K562 (cell line): ENCODE measurements at regions not wholly inside any gene's neighbourhood (a gene's known extent, or its start where the extent isn't known, plus 50 kb on each side); places are given as distances from the start of the nearest gene placed in this dataset.

Experiments
- ATAC-seq: fragments of 200-7000 bp; cut with Tn5 transposase; 3 replicates; pipeline ENCODE4 v1.9.1; 2020; ENCODE audit warnings: moderate library complexity
- BruUV-seq: library from RNA; stranded (reverse); fragments of 400-500 nt; replicated peaks from 2 replicates; lab custom pipeline; 2021; lab: Mats Ljungman, UMichigan
- CTCF ChIA-PET: fragments of 300-600 bp; formaldehyde crosslinking; extraction: SDS; loops from one replicate; lab custom pipeline; 2021; ENCODE audit warnings: low intra/inter-chr PET ratio; lab: Yijun Ruan, JAX
- POLR2A ChIA-PET: fragments of 300-600, 350-650 bp; sonication (Branson Sonifier 250); formaldehyde crosslinking; extraction: SDS; loops from one replicate; lab custom pipeline; 2021; ENCODE audit warnings: antibody characterized with exemption, inconsistent platforms; lab: Yijun Ruan, JAX
- DNase-seq, 4 experiments: peaks; one replicate each; pipeline versions ENCODE4 v3.0.0 to v3.0.0-alpha.2; 2011 to 2018; ENCODE audit warnings: low spot score in 3 of 4, mixed read lengths in 3 of 4; ENCODE audit errors: extremely low read depth in 1 of 4
- FAIRE-seq: peaks from 2 replicates; lab custom pipeline; 2011; peaks lifted over from hg19 to GRCh38; lab: Jason Lieb, UNC
- H2AFZ ChIP-seq: 2 replicates; pipeline ENCODE4 v1.6.0; 2011; ENCODE audit warnings: low read depth, low read length, control low read depth, inconsistent platforms
- H3K27ac ChIP-seq: fragments of 200-600 bp; 3 replicates; pipeline ENCODE4 v1.8.0; 2011; ENCODE audit warnings: low read depth, mild to moderate bottlenecking, control low read depth, inconsistent platforms, low read length, moderate library complexity, mixed read lengths; ENCODE audit errors: extremely low read depth
- H3K27me3 ChIP-seq, 2 experiments: fragments of 300-600 bp in 1 of 2; 2 replicates in 1 of 2; 3 replicates in 1 of 2; pipeline versions ENCODE4 v1.6.0 to v1.8.0; 2011; ENCODE audit warnings: inconsistent platforms in 2 of 2, low read length in 2 of 2, mild to moderate bottlenecking in 1 of 2, mixed read lengths in 1 of 2, moderate library complexity in 1 of 2; ENCODE audit not compliant: control insufficient read depth in 2 of 2, insufficient read depth in 2 of 2
- H3K36me3 ChIP-seq: fragments of 300-600 bp; 3 replicates; pipeline ENCODE4 v1.8.0; 2011; ENCODE audit warnings: mild to moderate bottlenecking, low read length, inconsistent platforms; ENCODE audit not compliant: control insufficient read depth, insufficient read depth
- H3K4me1 ChIP-seq, 2 experiments: fragments of 200-600 bp in 1 of 2; replicated peaks in 1 of 2; 2 replicates in 1 of 2; 3 replicates in 1 of 2; pipeline versions ENCODE4 v1.5.1 to v1.8.0; 2011; ENCODE audit warnings: inconsistent platforms in 2 of 2, low read length in 2 of 2, mild to moderate bottlenecking in 1 of 2, mixed read lengths in 1 of 2, moderate library complexity in 1 of 2; ENCODE audit not compliant: control insufficient read depth in 2 of 2, insufficient read depth in 2 of 2
- H3K4me2 ChIP-seq: 2 replicates; pipeline ENCODE4 v1.6.1; 2011; ENCODE audit warnings: low read length, control low read depth, inconsistent platforms, mixed read lengths; ENCODE audit not compliant: insufficient read depth
- H3K4me3 ChIP-seq: fragments of 200-600 bp; sonication (generic), shearing (Covaris generic); 2 replicates; pipeline ENCODE4 v1.5.1; 2016; ENCODE audit warnings: control low read depth, inconsistent platforms
- H3K79me2 ChIP-seq: fragments of 200-600 bp; 3 replicates; pipeline ENCODE4 v1.8.0; 2011; ENCODE audit warnings: low read length, inconsistent platforms; ENCODE audit not compliant: control insufficient read depth, insufficient read depth
- H3K9ac ChIP-seq, 2 experiments: 2 replicates each; pipeline versions ENCODE4 v1.6.0 to v1.6.1; 2011; ENCODE audit warnings: low read depth in 2 of 2, low read length in 2 of 2, control low read depth in 1 of 2, inconsistent platforms in 1 of 2, mild to moderate bottlenecking in 1 of 2, mixed read lengths in 1 of 2; ENCODE audit not compliant: insufficient read depth in 1 of 2
- H3K9me1 ChIP-seq: one replicate; pipeline ENCODE4 v1.6.0; 2011; ENCODE audit warnings: inconsistent platforms, mild to moderate bottlenecking, low read length, moderate library complexity; ENCODE audit not compliant: control insufficient read depth, insufficient read depth
- H3K9me3 ChIP-seq: replicated peaks from 2 replicates; pipeline ENCODE4 v1.5.1; 2011; ENCODE audit warnings: low read depth, low read length, inconsistent platforms; ENCODE audit not compliant: control insufficient read depth, insufficient read depth
- H4K20me1 ChIP-seq: replicated peaks from 2 replicates; pipeline ENCODE4 v1.6.1; 2011; ENCODE audit warnings: low read length, inconsistent platforms, mixed read lengths; ENCODE audit not compliant: control insufficient read depth, insufficient read depth
- CHD2 ChIP-seq: IDR thresholded peaks from 2 replicates; pipeline ENCODE4 v1.6.1; 2011; ENCODE audit warnings: low read depth, low read length
- EZH2 ChIP-seq: IDR thresholded peaks from 2 replicates; pipeline ENCODE4 v1.6.1; 2012; ENCODE audit warnings: low read depth, mild to moderate bottlenecking, inconsistent platforms, low read length, borderline replicate concordance
- RUNX1 ChIP-seq: sonication (generic); IDR thresholded peaks from 2 replicates; pipeline ENCODE4 v1.6.1; 2016; ENCODE audit warnings: antibody characterized with exemption, low read depth
- XRCC3 ChIP-seq: fragments of 450-650 bp; IDR thresholded peaks from 2 replicates; pipeline ENCODE4 v1.6.1; 2017; ENCODE audit warnings: mild to moderate bottlenecking, moderate library complexity
- ZNF282 ChIP-seq: sonication (generic); formaldehyde crosslinking; IDR thresholded peaks from 2 replicates; pipeline ENCODE4 v1.8.1; 2023; ENCODE audit warnings: missing genetic modification reagents
- ZNF408 ChIP-seq: fragments of 250-450 bp; sonication (Bioruptor Pico); IDR thresholded peaks from 2 replicates; pipeline ENCODE4 v1.4.0; 2020; ENCODE audit warnings: low read depth, mild to moderate bottlenecking, moderate library complexity
- ZNF778 ChIP-seq: fragments of 450-650 bp; formaldehyde crosslinking; IDR thresholded peaks from 2 replicates; pipeline ENCODE4 v1.4.0; 2020; ENCODE audit warnings: mild to moderate bottlenecking, moderate library complexity
- ZNF830 ChIP-seq: fragments of 250-450 bp; sonication (Bioruptor Pico); IDR thresholded peaks from 2 replicates; pipeline ENCODE4 v1.5.0; 2021; ENCODE audit warnings: mild to moderate bottlenecking
- ZZZ3 ChIP-seq: fragments of 450-650 bp; IDR thresholded peaks from 2 replicates; pipeline ENCODE4 v1.6.1; 2016; ENCODE audit warnings: antibody characterized with exemption, mild to moderate bottlenecking, moderate library complexity
- WGBS: fragments of 100-300 bp; shearing (Covaris generic); methylation state at CpG from one replicate; pipeline ENCODE4 v1.1.6; 2016; ENCODE audit warnings: low coverage, mixed read lengths; ENCODE audit not compliant: insufficient coverage; ENCODE audit errors: missing lambda C conversion rate; 5-methylcytosine and 5-hydroxymethylcytosine counted together
- in situ Hi-C: fragments of 300-500 bp; cut with MboI; formaldehyde crosslinking; loops from 4 replicates; pipeline ENCODE4 v1.15.0; 2018; ENCODE audit warnings: inconsistent platforms, mixed read lengths
- intact Hi-C: fragments of 100-400 bp; cut with micrococcal nuclease; formaldehyde crosslinking; loops from 2 replicates; pipeline ENCODE4 v1.14.2; 2022
- TF ChIP-seq, protein P1 (sequence below): fragments of 450-650 bp; formaldehyde crosslinking; conservative IDR thresholded peaks from 2 replicates; pipeline ENCODE4 v1.4.0; 2022; ENCODE audit warnings: mild to moderate bottlenecking, missing genetic modification characterization

DNA sequence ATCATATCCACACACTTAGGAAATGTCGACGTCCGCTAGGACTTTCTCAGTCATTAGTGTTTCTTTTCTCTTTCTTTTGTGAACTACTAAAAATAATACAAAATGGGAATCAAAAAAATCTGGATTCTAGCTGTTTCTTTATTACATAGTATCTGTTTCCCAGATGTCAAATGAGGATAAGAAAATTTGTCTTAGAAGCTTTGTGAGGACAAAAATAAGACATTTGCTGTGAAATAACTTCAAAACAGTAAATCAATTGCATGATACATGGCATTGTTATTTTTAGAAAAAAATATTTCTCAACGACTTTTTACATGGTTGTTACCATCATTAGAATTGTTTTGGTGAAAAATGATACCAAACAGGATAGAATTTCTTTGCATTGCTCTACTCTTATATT is 71.4 kb upstream of the IFNG-AS1 start:
- no TSS peak for BruUV-seq
- in situ Hi-C loops (no loop called here), intact Hi-C loops (no loop called here)
- 6% methylated on average over 3 of the region's 4 CpGs for WGBS
- no peaks in the 10 kb centered on the region for H3K79me2 ChIP-seq
- no peaks in the 10 kb centered on the region for H3K9me3 ChIP-seq
- no peaks in the 10 kb centered on the region for H3K9me1 ChIP-seq
- no peaks in the 10 kb centered on the region for H3K36me3 ChIP-seq
- no peak for TF ChIP-seq ZZZ3
- no peak for TF ChIP-seq ZNF408 (CRISPR knock-in tag)
- no peak for TF ChIP-seq EZH2
- TF ChIP-seq RUNX1, result no peak
- TF ChIP-seq, protein P1, sequence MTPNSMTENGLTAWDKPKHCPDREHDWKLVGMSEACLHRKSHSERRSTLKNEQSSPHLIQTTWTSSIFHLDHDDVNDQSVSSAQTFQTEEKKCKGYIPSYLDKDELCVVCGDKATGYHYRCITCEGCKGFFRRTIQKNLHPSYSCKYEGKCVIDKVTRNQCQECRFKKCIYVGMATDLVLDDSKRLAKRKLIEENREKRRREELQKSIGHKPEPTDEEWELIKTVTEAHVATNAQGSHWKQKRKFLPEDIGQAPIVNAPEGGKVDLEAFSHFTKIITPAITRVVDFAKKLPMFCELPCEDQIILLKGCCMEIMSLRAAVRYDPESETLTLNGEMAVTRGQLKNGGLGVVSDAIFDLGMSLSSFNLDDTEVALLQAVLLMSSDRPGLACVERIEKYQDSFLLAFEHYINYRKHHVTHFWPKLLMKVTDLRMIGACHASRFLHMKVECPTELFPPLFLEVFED (CRISPR knock-in tag), result no peak
- no peak for TF ChIP-seq ZNF282 (CRISPR knock-in tag)
- no peak for TF ChIP-seq XRCC3
- TF ChIP-seq ZNF778 (CRISPR knock-in tag), result no peak
- no peak for TF ChIP-seq ZNF830 (CRISPR knock-in tag)
- no peak for TF ChIP-seq CHD2
- CTCF ChIA-PET, result no interaction called here
- ATAC-seq, result no peak
- no peak overlapping the region for H2AFZ ChIP-seq
- DNase-seq, result no peak
- H3K27ac ChIP-seq, result no peak overlapping the region
- POLR2A ChIA-PET, result no interaction called here
- H3K4me3 ChIP-seq, result no peak overlapping the region
- H3K4me2 ChIP-seq, result no peak overlapping the region
- H3K9ac ChIP-seq, result no peak overlapping the region
- FAIRE-seq, result no peak
- peaks cover 0 to 5% of the 10 kb centered on the region in 2 experiments; a peak in 1 of 5 replicates for H3K27me3 ChIP-seq
- H4K20me1 ChIP-seq, result no peaks in the 10 kb centered on the region
- no peaks in the 10 kb centered on the region for H3K4me1 ChIP-seq
